Transverse colon (tissue), 4 donors: ENCODE measurements at regions not wholly inside any gene's neighbourhood (a gene's known extent, or its start where the extent isn't known, plus 50 kb on each side); places are given as distances from the start of the nearest gene placed in this dataset.

Source experiments
- DNase-seq: peaks from one replicate; pipeline ENCODE4 v3.0.0-alpha.2; 2019
- H3K27ac ChIP-seq, 4 donors: fragments of 200-600 bp; sonication (generic); 2 replicates each; pipeline ENCODE4 v1.5.1; 2016 to 2018; ENCODE audit warnings: inconsistent platforms in 4 of 4
- H3K27me3 ChIP-seq: fragments of 200-600 bp; sonication (generic); 2 replicates; pipeline ENCODE4 v1.5.1; 2017; ENCODE audit warnings: inconsistent platforms
- H3K36me3 ChIP-seq, 4 donors: fragments of 200-600 bp; sonication (generic); 2 replicates each; pipeline ENCODE4 v1.5.1; 2017 to 2019; ENCODE audit warnings: inconsistent platforms in 4 of 4
- H3K4me1 ChIP-seq, 4 donors: fragments of 200-600 bp; sonication (generic); 2 replicates each; pipeline ENCODE4 v1.5.1; 2017 to 2020; ENCODE audit warnings: inconsistent platforms in 4 of 4
- H3K4me3 ChIP-seq, 4 donors: fragments of 200-600 bp; sonication (generic); 1 replicate in 1 of 4; 2 replicates in 3 of 4; pipeline versions ENCODE4 v1.5.1 to v1.6.1; 2017 to 2019; ENCODE audit warnings: inconsistent platforms in 4 of 4
- H3K9me3 ChIP-seq, 2 donors: fragments of 200-600 bp; sonication (generic); 2 replicates each; pipeline ENCODE4 v1.5.1; 2017 to 2019; ENCODE audit warnings: inconsistent platforms in 2 of 2
- EP300 ChIP-seq: sonication (generic); formaldehyde crosslinking; IDR thresholded peaks from one replicate; pipeline ENCODE4 v1.6.1; 2017; ENCODE audit warnings: antibody characterized with exemption, low read depth
- POLR2A ChIP-seq: fragments of 450-650 bp; IDR thresholded peaks from one replicate; pipeline ENCODE4 v1.6.1; 2016; ENCODE audit warnings: antibody characterized with exemption, mild to moderate bottlenecking, moderate library complexity
- POLR2AphosphoS5 ChIP-seq, 3 donors: sonication (generic); formaldehyde crosslinking; IDR thresholded peaks; one replicate each; pipeline ENCODE4 v1.6.1; 2016; ENCODE audit warnings: antibody characterized with exemption in 3 of 3
- WGBS, 2 donors: methylation state at CpG; one replicate each; pipeline ENCODE4 v1.1.5; 2018; ENCODE audit warnings: low coverage in 1 of 2; 5-methylcytosine and 5-hydroxymethylcytosine counted together
- in situ Hi-C, 4 donors: fragments of 200-750 bp; cut with MboI; loops; one replicate each; pipeline versions ENCODE4 v1.15.0 to v1.15.1; 2017; ENCODE audit warnings: low sequenced_read_pairs in 3 of 4, low pct_ligation_motif_present in 1 of 4, low pct_unique_long_range_greater_than_20kb in 1 of 4
- intact Hi-C: fragments of 100-400 bp; cut with DNase I; formaldehyde crosslinking; loops from one replicate; pipeline ENCODE4 v1.15.1; 2023; ENCODE audit warnings: low total_unique reads
- TF ChIP-seq, protein P1 (sequence below), 5 experiments: fragments of 200-600 bp in 3 of 5; fragments of 450-650 bp in 2 of 5; sonication (generic) in 3 of 5; IDR thresholded peaks; 1 replicate in 2 of 5; 2 replicates in 3 of 5; pipeline ENCODE4 v1.5.1; 2016 to 2017; ENCODE audit warnings: antibody characterized with exemption in 5 of 5, inconsistent platforms in 3 of 5, mild to moderate bottlenecking in 2 of 5, moderate library complexity in 1 of 5

DNA sequence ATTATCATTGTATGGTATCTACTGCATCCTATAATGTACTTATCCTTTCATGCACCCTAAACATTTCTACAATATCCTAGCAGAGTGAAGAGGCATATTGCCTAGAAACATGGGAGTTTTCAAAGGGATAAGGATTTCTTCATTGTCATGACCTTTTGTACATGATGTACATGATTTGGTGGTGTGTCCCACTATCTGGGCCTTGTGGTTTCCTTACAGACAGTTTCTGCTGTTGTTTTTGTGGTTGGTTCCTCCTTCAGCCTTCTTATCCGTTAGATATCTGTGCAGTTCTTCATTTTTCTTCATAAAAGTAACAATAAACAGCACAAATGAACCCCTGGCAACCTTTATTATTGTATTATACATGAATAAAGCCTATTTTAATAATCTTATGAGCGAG is 70.4 kb upstream of the BACH1 start:
- DNase-seq, result no peak
- intact Hi-C loops (no loop called here), in situ Hi-C loops (no loop called here)
- Histone ChIP-seq H3K27me3 (no peaks in the 10 kb centered on the region), H3K9me3 (no peaks in the 10 kb centered on the region), H3K36me3 (no peaks in the 10 kb centered on the region), H3K4me3 (no peak overlapping the region), H3K27ac (no peak overlapping the region), H3K4me1 (no peaks in the 10 kb centered on the region)
- WGBS, 2 donors, result 74 to 84% methylated on average over 2 of the region's 2 CpGs
- TF ChIP-seq, protein P1, sequence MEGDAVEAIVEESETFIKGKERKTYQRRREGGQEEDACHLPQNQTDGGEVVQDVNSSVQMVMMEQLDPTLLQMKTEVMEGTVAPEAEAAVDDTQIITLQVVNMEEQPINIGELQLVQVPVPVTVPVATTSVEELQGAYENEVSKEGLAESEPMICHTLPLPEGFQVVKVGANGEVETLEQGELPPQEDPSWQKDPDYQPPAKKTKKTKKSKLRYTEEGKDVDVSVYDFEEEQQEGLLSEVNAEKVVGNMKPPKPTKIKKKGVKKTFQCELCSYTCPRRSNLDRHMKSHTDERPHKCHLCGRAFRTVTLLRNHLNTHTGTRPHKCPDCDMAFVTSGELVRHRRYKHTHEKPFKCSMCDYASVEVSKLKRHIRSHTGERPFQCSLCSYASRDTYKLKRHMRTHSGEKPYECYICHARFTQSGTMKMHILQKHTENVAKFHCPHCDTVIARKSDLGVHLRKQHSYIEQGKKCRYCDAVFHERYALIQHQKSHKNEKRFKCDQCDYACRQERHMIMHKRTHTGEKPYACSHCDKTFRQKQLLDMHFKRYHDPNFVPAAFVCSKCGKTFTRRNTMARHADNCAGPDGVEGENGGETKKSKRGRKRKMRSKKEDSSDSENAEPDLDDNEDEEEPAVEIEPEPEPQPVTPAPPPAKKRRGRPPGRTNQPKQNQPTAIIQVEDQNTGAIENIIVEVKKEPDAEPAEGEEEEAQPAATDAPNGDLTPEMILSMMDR (IDR thresholded peaks at IDR 0.05), result no peak
- no peak for TF ChIP-seq EP300
- TF ChIP-seq POLR2A, result no peak
- no peak for TF ChIP-seq POLR2AphosphoS5 (IDR thresholded peaks at IDR 0.05)

DNA sequence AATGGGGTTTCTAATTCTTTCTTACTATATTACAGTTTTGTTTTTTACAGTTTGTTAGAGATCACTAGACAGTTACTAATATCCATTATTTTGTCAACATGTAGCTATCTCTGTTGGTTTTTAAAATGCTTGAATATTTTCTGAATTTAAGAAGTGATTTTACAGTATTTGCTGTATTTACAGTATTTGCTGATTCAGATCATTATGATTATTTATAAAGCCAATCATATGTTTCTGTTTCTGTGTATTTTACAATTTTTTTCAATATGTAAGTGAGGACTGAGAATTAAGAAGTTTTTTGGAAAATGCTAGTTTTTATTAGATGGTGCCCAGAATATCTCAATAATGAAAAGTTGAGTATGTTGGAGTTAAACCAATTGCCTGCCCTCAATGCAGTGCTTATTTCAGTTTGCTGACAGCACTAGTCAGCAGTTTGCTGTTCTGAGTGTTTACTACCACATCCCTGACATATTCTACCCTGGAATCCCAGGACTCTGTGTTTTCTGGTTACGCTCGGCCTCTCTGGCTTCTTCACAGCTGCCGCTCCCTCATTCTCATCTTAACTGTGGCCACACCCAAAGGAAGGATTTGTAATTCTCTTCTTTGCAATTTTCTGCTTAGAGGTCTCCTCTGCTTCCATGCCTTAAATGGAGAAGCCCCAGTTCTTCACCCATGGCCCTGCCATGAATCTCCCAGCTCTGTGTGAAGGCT is 68.0 kb upstream of the BACH1 start:
- WGBS, 2 donors, result 75 to 85% methylated on average over 3 of the region's 3 CpGs
- Histone ChIP-seq H3K9me3 (no peaks in the 10 kb centered on the region), H3K36me3 (no peaks in the 10 kb centered on the region), H3K4me1 (no peaks in the 10 kb centered on the region), H3K4me3 (no peak overlapping the region), H3K27ac (no peak overlapping the region), H3K27me3 (no peaks in the 10 kb centered on the region)
- no peak for DNase-seq
- intact Hi-C loops (no loop called here), in situ Hi-C loops (no loop called here)
- TF ChIP-seq POLR2AphosphoS5 (IDR thresholded peaks at IDR 0.05), result no peak
- TF ChIP-seq, protein P1 (IDR thresholded peaks at IDR 0.05), result no peak
- TF ChIP-seq EP300, result no peak

DNA sequence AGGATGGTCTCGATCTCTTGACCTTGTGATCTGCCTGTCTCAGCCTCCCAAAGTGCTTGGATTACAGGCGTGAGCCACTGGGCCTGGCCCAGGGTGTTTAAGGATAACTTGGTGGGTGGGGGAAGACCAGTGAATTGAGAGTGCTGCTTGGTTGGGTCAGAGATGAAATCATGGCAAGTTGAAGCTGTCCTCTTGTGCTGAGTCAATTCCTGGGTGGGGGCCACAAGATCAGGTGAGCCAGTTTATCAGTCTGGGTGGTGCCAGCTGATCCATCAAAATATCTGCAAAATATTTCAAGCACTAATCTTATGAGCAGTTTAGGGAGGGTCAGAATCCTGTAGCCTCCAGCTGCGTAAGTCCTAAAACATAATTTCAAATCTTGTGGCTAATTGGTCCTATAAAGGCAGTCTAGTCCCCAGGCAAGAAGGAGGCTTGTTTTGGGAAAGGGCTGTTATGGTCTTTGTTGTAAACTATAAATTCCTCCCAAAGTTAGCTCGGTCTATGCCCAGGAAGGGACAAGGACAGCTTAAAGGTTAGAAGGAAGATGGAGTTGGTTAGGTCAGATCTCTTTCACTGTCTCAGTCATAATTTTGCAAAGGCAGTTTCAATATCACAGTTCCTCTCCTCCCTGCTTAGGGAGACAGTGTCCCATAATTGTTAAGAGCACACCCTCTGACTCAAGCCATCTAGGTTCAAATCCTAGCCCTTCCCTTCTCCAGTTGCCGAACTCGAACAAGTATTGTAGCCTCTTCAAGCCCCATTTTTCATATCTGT is 66.8 kb upstream of the BACH1 start:
- WGBS, 2 donors, result 85 to 91% methylated on average over 3 to 6 of the region's 6 CpGs
- H3K27ac ChIP-seq, result no peak overlapping the region
- TF ChIP-seq EP300, result no peak
- in situ Hi-C loops, result no loop called here
- no peaks in the 10 kb centered on the region for H3K27me3 ChIP-seq
- DNase-seq, result no peak
- peaks cover 0 to 4% (median 3%) of the 10 kb centered on the region in 4 donors for H3K4me1 ChIP-seq
- no peak overlapping the region for H3K4me3 ChIP-seq
- intact Hi-C loops, result no loop called here
- H3K9me3 ChIP-seq, result no peaks in the 10 kb centered on the region
- H3K36me3 ChIP-seq, result no peaks in the 10 kb centered on the region

DNA sequence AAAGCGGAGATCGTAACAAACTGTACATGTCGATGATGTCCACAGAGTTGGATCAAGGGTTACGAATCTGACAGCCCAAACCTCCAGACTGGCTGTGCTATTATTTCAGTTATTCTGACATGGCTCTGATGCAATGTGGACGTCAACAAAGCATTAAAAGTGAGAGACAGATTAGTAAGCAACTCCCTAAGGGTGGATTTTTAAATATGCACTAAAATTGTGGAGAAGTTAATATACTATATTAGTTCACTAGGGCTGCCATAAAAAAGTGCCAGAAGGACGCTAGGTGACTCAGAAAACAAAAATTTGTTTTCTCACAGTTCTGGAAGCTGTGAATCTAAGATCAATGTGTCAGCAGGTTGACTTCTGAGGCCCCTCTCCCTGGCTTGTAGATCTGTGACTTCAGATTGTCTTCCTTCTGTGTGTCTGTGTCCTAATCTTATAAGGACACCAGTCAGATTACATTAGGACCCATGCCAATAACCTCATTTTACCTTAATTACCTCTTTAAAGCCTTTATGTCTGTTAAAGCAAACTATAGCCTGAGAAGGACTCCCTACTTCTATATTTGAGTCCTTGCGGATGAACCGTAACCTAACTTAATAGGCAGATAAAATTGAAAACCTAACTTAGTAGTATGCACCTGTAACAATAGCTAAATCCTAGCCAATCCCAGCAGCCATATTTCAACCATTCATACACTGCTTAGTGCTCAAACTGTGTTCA is 66.0 kb upstream of the BACH1 start:
- Histone ChIP-seq H3K4me1 (peaks cover 0 to 11% (median 6%) of the 10 kb centered on the region in 4 donors), H3K36me3 (no peaks in the 10 kb centered on the region), H3K27me3 (no peaks in the 10 kb centered on the region), H3K9me3 (no peaks in the 10 kb centered on the region), H3K27ac (no peak overlapping the region), H3K4me3 (no peak overlapping the region)
- in situ Hi-C loops (no loop called here), intact Hi-C loops (no loop called here)
- 75 to 87% methylated on average over 6 to 8 of the region's 8 CpGs for WGBS, 2 donors
- TF ChIP-seq POLR2A (no peak), EP300 (no peak), POLR2AphosphoS5 (IDR thresholded peaks at IDR 0.05) (no peak)
- TF ChIP-seq, protein P1 (IDR thresholded peaks at IDR 0.05), result no peak
- no peak for DNase-seq
